Effector memory CD4-positive, alpha-beta T cell (primary cell): ENCODE measurements at regions not wholly inside any gene's neighbourhood (a gene's known extent, or its start where the extent isn't known, plus 50 kb on each side); places are given as distances from the start of the nearest gene placed in this dataset.

Experiments
- DNase-seq, 3 donors: peaks; one replicate each; pipeline ENCODE4 v3.0.0-alpha.2; 2020
- H3K27ac ChIP-seq: 2 replicates; pipeline ENCODE4 v1.7.0; 2013; ENCODE audit warnings: mild to moderate bottlenecking, low read length, moderate library complexity; ENCODE audit not compliant: insufficient read depth, poor library complexity, severe bottlenecking
- H3K27me3 ChIP-seq: replicated peaks from 2 replicates; pipeline ENCODE4 v1.7.0; 2013; ENCODE audit warnings: mild to moderate bottlenecking, low read length; ENCODE audit not compliant: insufficient read depth, control insufficient read depth, poor library complexity, severe bottlenecking
- H3K36me3 ChIP-seq: 2 replicates; pipeline ENCODE4 v1.7.0; 2013; ENCODE audit warnings: mild to moderate bottlenecking, low read length, moderate library complexity; ENCODE audit not compliant: control insufficient read depth, insufficient read depth
- H3K4me1 ChIP-seq: 2 replicates; pipeline ENCODE4 v1.7.0; 2013; ENCODE audit warnings: low read length, mild to moderate bottlenecking; ENCODE audit not compliant: control insufficient read depth, insufficient read depth, poor library complexity, severe bottlenecking
- H3K4me3 ChIP-seq: 2 replicates; pipeline ENCODE4 v1.7.0; 2013; ENCODE audit warnings: low read length, low read depth, mild to moderate bottlenecking; ENCODE audit not compliant: insufficient read depth, poor library complexity, severe bottlenecking
- H3K9me3 ChIP-seq: 2 replicates; pipeline ENCODE4 v1.7.0; 2013; ENCODE audit warnings: mild to moderate bottlenecking, low read length, moderate library complexity; ENCODE audit not compliant: control insufficient read depth

GRCh38 chr3:104768886-104769285 is 597.8 kb upstream of the ALCAM start:
- H3K4me1 ChIP-seq: no peaks in the 10 kb centered on the region
- DNase-seq: no peak
- H3K27me3 ChIP-seq: no peaks in the 10 kb centered on the region
- no peaks in the 10 kb centered on the region for H3K36me3 ChIP-seq
- H3K4me3 ChIP-seq: no peak overlapping the region
- no peak overlapping the region for H3K27ac ChIP-seq
- H3K9me3 ChIP-seq: no peaks in the 10 kb centered on the region

GRCh38 chr3:104779324-104779723 is 587.4 kb upstream of the ALCAM start:
- no peak overlapping the region for H3K27ac ChIP-seq
- no peak for DNase-seq
- no peak overlapping the region for H3K4me3 ChIP-seq
- no peaks in the 10 kb centered on the region for H3K9me3 ChIP-seq
- no peaks in the 10 kb centered on the region for H3K27me3 ChIP-seq
- no peaks in the 10 kb centered on the region for H3K36me3 ChIP-seq
- no peaks in the 10 kb centered on the region for H3K4me1 ChIP-seq

- H3K27ac ChIP-seq: no peak overlapping the region
- no peaks in the 10 kb centered on the region for H3K4me1 ChIP-seq
- no peaks in the 10 kb centered on the region for H3K9me3 ChIP-seq
- H3K27me3 ChIP-seq: no peaks in the 10 kb centered on the region
- DNase-seq: no peak
- H3K36me3 ChIP-seq: no peaks in the 10 kb centered on the region
- no peak overlapping the region for H3K4me3 ChIP-seq
These were observed 585.6 kb upstream of the ALCAM start for GRCh38 chr3:104781112-104781511.

- DNase-seq: no peak
- no peak overlapping the region for H3K4me3 ChIP-seq
- no peaks in the 10 kb centered on the region for H3K27me3 ChIP-seq
- no peaks in the 10 kb centered on the region for H3K36me3 ChIP-seq
- H3K9me3 ChIP-seq: no peaks in the 10 kb centered on the region
- no peaks in the 10 kb centered on the region for H3K4me1 ChIP-seq
- no peak overlapping the region for H3K27ac ChIP-seq
These were observed 580.8 kb upstream of the ALCAM start for GRCh38 chr3:104785947-104786346.

GRCh38 chr3:104787306-104787705 is 579.4 kb upstream of the ALCAM start:
- H3K27ac ChIP-seq: no peak overlapping the region
- DNase-seq: no peak
- H3K27me3 ChIP-seq: no peaks in the 10 kb centered on the region
- no peaks in the 10 kb centered on the region for H3K9me3 ChIP-seq
- H3K36me3 ChIP-seq: no peaks in the 10 kb centered on the region
- no peaks in the 10 kb centered on the region for H3K4me1 ChIP-seq
- H3K4me3 ChIP-seq: no peak overlapping the region

GRCh38 chr3:104788807-104789206 is 577.9 kb upstream of the ALCAM start:
- Histone ChIP-seq H3K27me3 (no peaks in the 10 kb centered on the region), H3K4me1 (no peaks in the 10 kb centered on the region), H3K4me3 (no peak overlapping the region), H3K27ac (no peak overlapping the region), H3K9me3 (no peaks in the 10 kb centered on the region), H3K36me3 (no peaks in the 10 kb centered on the region)
- no peak for DNase-seq

- DNase-seq: no peak
- H3K4me3 ChIP-seq: no peak overlapping the region
- H3K27me3 ChIP-seq: no peaks in the 10 kb centered on the region
- no peaks in the 10 kb centered on the region for H3K4me1 ChIP-seq
- H3K9me3 ChIP-seq: no peaks in the 10 kb centered on the region
- no peak overlapping the region for H3K27ac ChIP-seq
- H3K36me3 ChIP-seq: no peaks in the 10 kb centered on the region
These were observed 575.4 kb upstream of the ALCAM start for GRCh38 chr3:104791331-104791730.

GRCh38 chr3:104796556-104796955 is 570.2 kb upstream of the ALCAM start:
- no peaks in the 10 kb centered on the region for H3K4me1 ChIP-seq
- no peak for DNase-seq

GRCh38 chr3:104805042-104805441 is 561.7 kb upstream of the ALCAM start:
- H3K4me1 ChIP-seq: no peaks in the 10 kb centered on the region
- H3K9me3 ChIP-seq: no peaks in the 10 kb centered on the region
- DNase-seq: no peak
- no peak overlapping the region for H3K4me3 ChIP-seq
- H3K36me3 ChIP-seq: no peaks in the 10 kb centered on the region
- no peaks in the 10 kb centered on the region for H3K27me3 ChIP-seq
- H3K27ac ChIP-seq: no peak overlapping the region

More at GRCh38 chr3:104796556-104796955, 570.2 kb upstream of the ALCAM start:
- no peak overlapping the region for H3K4me3 ChIP-seq
- no peaks in the 10 kb centered on the region for H3K36me3 ChIP-seq
- H3K27ac ChIP-seq: no peak overlapping the region
- H3K27me3 ChIP-seq: no peaks in the 10 kb centered on the region
- no peaks in the 10 kb centered on the region for H3K9me3 ChIP-seq

- Histone ChIP-seq H3K4me3 (no peak overlapping the region), H3K4me1 (no peaks in the 10 kb centered on the region), H3K27ac (no peak overlapping the region), H3K36me3 (no peaks in the 10 kb centered on the region), H3K27me3 (no peaks in the 10 kb centered on the region), H3K9me3 (no peaks in the 10 kb centered on the region)
- DNase-seq: no peak
These were observed 561.2 kb upstream of the ALCAM start for GRCh38 chr3:104805508-104805907.

GRCh38 chr3:104810896-104811295 is 555.8 kb upstream of the ALCAM start:
- no peak overlapping the region for H3K4me3 ChIP-seq
- H3K36me3 ChIP-seq: no peaks in the 10 kb centered on the region
- no peaks in the 10 kb centered on the region for H3K4me1 ChIP-seq
- no peaks in the 10 kb centered on the region for H3K27me3 ChIP-seq
- no peak overlapping the region for H3K27ac ChIP-seq
- H3K9me3 ChIP-seq: no peaks in the 10 kb centered on the region
- no peak for DNase-seq
